ENCODE measurements at regions not wholly inside any gene's neighbourhood (a gene's known extent, or its start where the extent isn't known, plus 50 kb on each side); places are given as distances from the start of the nearest gene placed in this dataset.

- no TSS peak for BruUV-seq (replicated peaks)
- FAIRE-seq = no peak
- Histone ChIP-seq H3K36me3 (replicated peaks in 1 of 2; ENCODE audit: control insufficient read depth in 1 of 2, insufficient read depth in 2 of 2, low read length in 2 of 2) (no peaks in the 10 kb centered on the region), H3K27ac (ENCODE audit: extremely low read length, insufficient read depth, low read length) (no peak overlapping the region), H3K4me1 (ENCODE audit: insufficient read depth, low read length) (no peaks in the 10 kb centered on the region), H3K9ac (ENCODE audit: insufficient read depth, low read depth, low read length) (no peak overlapping the region), H3K79me2 (ENCODE audit: insufficient read depth, low read length) (no peaks in the 10 kb centered on the region), H2AFZ (ENCODE audit: low read length) (no peak overlapping the region), H3K9me3 (ENCODE audit: low read length) (no peaks in the 10 kb centered on the region), H3K4me2 (ENCODE audit: low read depth, low read length) (no peak overlapping the region), H4K20me1 (ENCODE audit: insufficient read depth, low read length) (no peaks in the 10 kb centered on the region), H3K4me3 (replicated peaks in 1 of 3; ENCODE audit: insufficient read depth in 1 of 3, low read depth in 2 of 3, low read length in 3 of 3) (no peak overlapping the region), H3K27me3 (ENCODE audit: control insufficient read depth in 1 of 2, insufficient read depth in 2 of 2, low read length in 2 of 2) (peaks cover 8 to 42% of the 10 kb centered on the region in 2 experiments; a peak in 4 of 5 replicates)
- in situ Hi-C loops (cut with HindIII; ENCODE audit: extremely low pct_ligation_motif_present, low pct_unique_long_range_greater_than_20kb) (no loop called here), intact Hi-C loops (cut with micrococcal nuclease; ENCODE audit: unreplicated experiment) (no loop called here)
- no peak for DNase-seq (ENCODE audit: low spot score)
- CTCF ChIA-PET (ENCODE audit: low intra/inter-chr PET ratio, low total read pairs) = no interaction called here
- TF ChIP-seq ZFP36 (IDR thresholded peaks at IDR 0.05; ENCODE audit: borderline replicate concordance, low read depth, low read length, partially characterized antibody) (no peak), CTCF (CRISPR knock-in tag; IDR thresholded peaks at IDR 0.05) (no peak), REST (IDR thresholded peaks at IDR 0.05; ENCODE audit: borderline replicate concordance in 1 of 2, low read depth in 1 of 2, low read length in 2 of 2) (no peak), RORA (CRISPR knock-in tag; IDR thresholded peaks at IDR 0.05) (no peak)
- ATAC-seq = no peak
- WGBS (ENCODE audit: low lambda C conversion rate) = 0% methylated on average over 1 of the region's 14 CpGs
- POLR2A ChIA-PET = no interaction called here
These were observed 353.6 kb downstream of the TMEM121 start for GRCh38 chr14:105879867-105880561.

Data from HepG2 (cell line).